Activated CD4-positive, alpha-beta T cell treated with anti-CD3 and anti-CD28 coated beads, Interleukin-2, amount 50 U/mL, for 24 hours (primary cell): ENCODE measurements at regions not wholly inside any gene's neighbourhood (a gene's known extent, or its start where the extent isn't known, plus 50 kb on each side); places are given as distances from the start of the nearest gene placed in this dataset.
"Not testable (repeated sequence)": the region's sequence is repeated elsewhere in the genome, so short reads cannot be mapped to it uniquely, and the experiment has no call there.

ENCODE experiments used
- DNase-seq, 2 donors: peaks; one replicate each; pipeline ENCODE4 v3.0.0-alpha.2; 2020; ENCODE audit warnings: low read depth in 1 of 2, low spot score in 1 of 2

GRCh38 chr20:30585244-30585796 is 672.1 kb upstream of the DEFB115 start:
- peak in 1 of 2 donors; percentile 3 for DNase-seq

GRCh38 chr20:30586178-30586577 is 671.3 kb upstream of the DEFB115 start:
- not testable (repeated sequence) for DNase-seq

- no peak for DNase-seq
Observed at GRCh38 chr20:30593572-30593971, 663.9 kb upstream of the DEFB115 start.

GRCh38 chr20:30594112-30594511 is 663.4 kb upstream of the DEFB115 start:
- no peak for DNase-seq

GRCh38 chr20:30595698-30596097 is 661.8 kb upstream of the DEFB115 start:
- no peak for DNase-seq

- not testable (repeated sequence) for DNase-seq
Observed at GRCh38 chr20:30597429-30597828, 660.0 kb upstream of the DEFB115 start.

GRCh38 chr20:30598460-30599230 is 658.8 kb upstream of the DEFB115 start:
- DNase-seq: no peak

- DNase-seq: no peak
Observed at GRCh38 chr20:30599990-30600389, 657.5 kb upstream of the DEFB115 start.

GRCh38 chr20:30601974-30602373 is 655.5 kb upstream of the DEFB115 start:
- DNase-seq: no peak

GRCh38 chr20:30602424-30602823 is 655.0 kb upstream of the DEFB115 start:
- DNase-seq: no peak

GRCh38 chr20:30606990-30607389 is 650.5 kb upstream of the DEFB115 start:
- DNase-seq: no peak

- DNase-seq: no peak
Observed at GRCh38 chr20:30610029-30610693, 647.3 kb upstream of the DEFB115 start.

- DNase-seq: no peak
Observed at GRCh38 chr20:30610751-30611150, 646.7 kb upstream of the DEFB115 start.

- DNase-seq: no peak
Observed at GRCh38 chr20:30611239-30611984, 646.1 kb upstream of the DEFB115 start.

GRCh38 chr20:30612344-30612743 is 645.1 kb upstream of the DEFB115 start:
- no peak for DNase-seq

GRCh38 chr20:30621346-30621745 is 636.1 kb upstream of the DEFB115 start:
- DNase-seq: not testable (repeated sequence)

- not testable (repeated sequence) for DNase-seq
Observed at GRCh38 chr20:30624310-30624709, 633.2 kb upstream of the DEFB115 start.

GRCh38 chr20:30629376-30629775 is 628.1 kb upstream of the DEFB115 start:
- DNase-seq: not testable (repeated sequence)

GRCh38 chr20:30630761-30631160 is 626.7 kb upstream of the DEFB115 start:
- no peak for DNase-seq

GRCh38 chr20:30631261-30631789 is 626.1 kb upstream of the DEFB115 start:
- DNase-seq: not testable (repeated sequence)

GRCh38 chr20:30632773-30633172 is 624.7 kb upstream of the DEFB115 start:
- DNase-seq: not testable (repeated sequence)
